Mammary epithelial cell (primary cell): ENCODE measurements at regions not wholly inside any gene's neighbourhood (a gene's known extent, or its start where the extent isn't known, plus 50 kb on each side); places are given as distances from the start of the nearest gene placed in this dataset.

Experiments used
- EZH2 ChIP-seq: IDR thresholded peaks from 2 replicates; pipeline ENCODE4 v1.6.1; 2012; ENCODE audit warnings: low read length, inconsistent platforms, borderline replicate concordance
- TF ChIP-seq, protein P1 (sequence below), 2 donors: IDR thresholded peaks in 1 of 2; conservative IDR thresholded peaks in 1 of 2; 2 replicates each; pipeline ENCODE4 v1.5.1; 2011 to 2012; ENCODE audit warnings: inconsistent platforms in 2 of 2, low read length in 2 of 2, mild to moderate bottlenecking in 2 of 2, control low read depth in 1 of 2, low read depth in 1 of 2; ENCODE audit not compliant: insufficient read depth in 1 of 2; ENCODE audit errors: extremely low read depth in 1 of 2

DNA sequence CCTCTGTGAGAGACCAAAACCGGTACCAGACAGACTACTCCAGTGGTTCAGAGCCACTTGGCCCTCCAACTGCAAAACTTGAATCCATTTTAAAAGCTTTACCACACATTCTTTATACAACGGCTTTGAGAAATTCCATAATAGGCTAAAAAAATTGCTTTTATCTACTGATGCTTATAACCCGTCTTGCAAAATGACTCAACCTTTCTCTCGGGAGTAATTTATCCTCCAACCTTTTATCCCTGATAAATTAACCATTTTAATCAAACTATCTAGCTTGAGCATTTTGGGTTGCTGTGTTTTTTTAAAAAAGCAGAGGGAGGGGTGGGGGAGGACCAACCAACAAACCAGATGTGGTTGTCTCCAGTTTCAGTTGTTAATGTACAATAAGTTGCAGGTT is 275.7 kb upstream of the LRTM1 start:
- TF ChIP-seq, protein P1, sequence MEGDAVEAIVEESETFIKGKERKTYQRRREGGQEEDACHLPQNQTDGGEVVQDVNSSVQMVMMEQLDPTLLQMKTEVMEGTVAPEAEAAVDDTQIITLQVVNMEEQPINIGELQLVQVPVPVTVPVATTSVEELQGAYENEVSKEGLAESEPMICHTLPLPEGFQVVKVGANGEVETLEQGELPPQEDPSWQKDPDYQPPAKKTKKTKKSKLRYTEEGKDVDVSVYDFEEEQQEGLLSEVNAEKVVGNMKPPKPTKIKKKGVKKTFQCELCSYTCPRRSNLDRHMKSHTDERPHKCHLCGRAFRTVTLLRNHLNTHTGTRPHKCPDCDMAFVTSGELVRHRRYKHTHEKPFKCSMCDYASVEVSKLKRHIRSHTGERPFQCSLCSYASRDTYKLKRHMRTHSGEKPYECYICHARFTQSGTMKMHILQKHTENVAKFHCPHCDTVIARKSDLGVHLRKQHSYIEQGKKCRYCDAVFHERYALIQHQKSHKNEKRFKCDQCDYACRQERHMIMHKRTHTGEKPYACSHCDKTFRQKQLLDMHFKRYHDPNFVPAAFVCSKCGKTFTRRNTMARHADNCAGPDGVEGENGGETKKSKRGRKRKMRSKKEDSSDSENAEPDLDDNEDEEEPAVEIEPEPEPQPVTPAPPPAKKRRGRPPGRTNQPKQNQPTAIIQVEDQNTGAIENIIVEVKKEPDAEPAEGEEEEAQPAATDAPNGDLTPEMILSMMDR (conservative IDR thresholded peaks at IDR 0.05 in 1 of 2, IDR thresholded peaks at IDR 0.05 in 1 of 2; ENCODE audit: extremely low read depth in 1 of 2, insufficient read depth in 1 of 2, low read depth in 1 of 2, low read length in 2 of 2), result no peak
- no peak for TF ChIP-seq EZH2
